Nephron progenitor cell (in vitro differentiated cells): ENCODE measurements at regions not wholly inside any gene's neighbourhood (a gene's known extent, or its start where the extent isn't known, plus 50 kb on each side); places are given as distances from the start of the nearest gene placed in this dataset.

Experiments used
- DNase-seq: peaks from one replicate; pipeline ENCODE4 v3.0.0; 2021
- H3K27ac Mint-ChIP-seq: 2 replicates; pipeline ENCODE4 v1.8.0; 2021; ENCODE audit warnings: mild to moderate bottlenecking, moderate library complexity, mixed read lengths
- H3K27me3 Mint-ChIP-seq: 2 replicates; pipeline ENCODE4 v1.8.0; 2021; ENCODE audit warnings: mild to moderate bottlenecking, low read depth, mixed read lengths; ENCODE audit not compliant: poor library complexity
- H3K36me3 Mint-ChIP-seq: 2 replicates; pipeline ENCODE4 v1.8.0; 2021; ENCODE audit warnings: low read depth, mixed read lengths
- H3K4me1 Mint-ChIP-seq: 2 replicates; pipeline ENCODE4 v1.8.0; 2021; ENCODE audit warnings: mixed read lengths
- H3K4me3 Mint-ChIP-seq: 2 replicates; pipeline ENCODE4 v1.8.0; 2021; ENCODE audit warnings: mild to moderate bottlenecking, moderate library complexity, mixed read lengths
- H3K9me3 Mint-ChIP-seq: 2 replicates; pipeline ENCODE4 v1.8.0; 2021; ENCODE audit warnings: mild to moderate bottlenecking, moderate library complexity, mixed read lengths
- CTCF ChIP-seq: fragments of 200-600 bp; sonication (generic); IDR thresholded peaks from 2 replicates; pipeline ENCODE4 v1.5.0; 2021; ENCODE audit warnings: antibody characterized with exemption

GRCh38 chr9:81116340-81117137 is 572.8 kb downstream of the TLE1 start:
- peaks cover 1% of the 10 kb centered on the region for H3K36me3 Mint-ChIP-seq
- H3K9me3 Mint-ChIP-seq = peaks cover 4% of the 10 kb centered on the region
- H3K4me1 Mint-ChIP-seq = peaks cover 58% of the 10 kb centered on the region
- peak; percentile 68 for DNase-seq
- peaks cover 2% of the 10 kb centered on the region for H3K27me3 Mint-ChIP-seq
- peak overlapping the region; percentile 21 for H3K4me3 Mint-ChIP-seq
- TF ChIP-seq CTCF = peak; percentile 9
- peak overlapping the region; percentile 73 for H3K27ac Mint-ChIP-seq

- H3K4me3 Mint-ChIP-seq = no peak overlapping the region
Observed at GRCh38 chr9:81113453-81114124, 575.8 kb downstream of the TLE1 start.

GRCh38 chr9:81112627-81113452 is 576.5 kb downstream of the TLE1 start:
- DNase-seq = no peak
- Mint-ChIP-seq H3K27ac (peak overlapping the region; percentile 25), H3K27me3 (peaks cover 6% of the 10 kb centered on the region), H3K4me3 (no peak overlapping the region), H3K9me3 (no peaks in the 10 kb centered on the region), H3K36me3 (no peaks in the 10 kb centered on the region), H3K4me1 (peaks cover 67% of the 10 kb centered on the region)
- no peak for TF ChIP-seq CTCF

More at GRCh38 chr9:81113453-81114124, 575.8 kb downstream of the TLE1 start:
- TF ChIP-seq CTCF = no peak
- no peak for DNase-seq
- Mint-ChIP-seq H3K27me3 (peaks cover 6% of the 10 kb centered on the region), H3K36me3 (no peaks in the 10 kb centered on the region), H3K9me3 (no peaks in the 10 kb centered on the region), H3K4me1 (peaks cover 65% of the 10 kb centered on the region), H3K27ac (no peak overlapping the region)

GRCh38 chr9:81108821-81109220 is 580.5 kb downstream of the TLE1 start:
- H3K36me3 Mint-ChIP-seq = no peaks in the 10 kb centered on the region
- TF ChIP-seq CTCF = no peak
- peak overlapping the region; percentile 45 for H3K27ac Mint-ChIP-seq
- peaks cover 41% of the 10 kb centered on the region for H3K4me1 Mint-ChIP-seq
- peaks cover 4% of the 10 kb centered on the region for H3K9me3 Mint-ChIP-seq
- peaks cover 8% of the 10 kb centered on the region for H3K27me3 Mint-ChIP-seq
- no peak for DNase-seq
- no peak overlapping the region for H3K4me3 Mint-ChIP-seq

- H3K4me1 Mint-ChIP-seq = peaks cover 41% of the 10 kb centered on the region
- no peaks in the 10 kb centered on the region for H3K36me3 Mint-ChIP-seq
- DNase-seq = no peak
- H3K27me3 Mint-ChIP-seq = peaks cover 8% of the 10 kb centered on the region
- no peak overlapping the region for H3K4me3 Mint-ChIP-seq
- peak overlapping the region; percentile 45 for H3K27ac Mint-ChIP-seq
- no peak for TF ChIP-seq CTCF
- H3K9me3 Mint-ChIP-seq = peaks cover 4% of the 10 kb centered on the region
Observed at GRCh38 chr9:81108391-81108790, 581.0 kb downstream of the TLE1 start.
